ENCODE measurements at regions not wholly inside any gene's neighbourhood (a gene's known extent, or its start where the extent isn't known, plus 50 kb on each side); places are given as distances from the start of the nearest gene placed in this dataset.

DNA sequence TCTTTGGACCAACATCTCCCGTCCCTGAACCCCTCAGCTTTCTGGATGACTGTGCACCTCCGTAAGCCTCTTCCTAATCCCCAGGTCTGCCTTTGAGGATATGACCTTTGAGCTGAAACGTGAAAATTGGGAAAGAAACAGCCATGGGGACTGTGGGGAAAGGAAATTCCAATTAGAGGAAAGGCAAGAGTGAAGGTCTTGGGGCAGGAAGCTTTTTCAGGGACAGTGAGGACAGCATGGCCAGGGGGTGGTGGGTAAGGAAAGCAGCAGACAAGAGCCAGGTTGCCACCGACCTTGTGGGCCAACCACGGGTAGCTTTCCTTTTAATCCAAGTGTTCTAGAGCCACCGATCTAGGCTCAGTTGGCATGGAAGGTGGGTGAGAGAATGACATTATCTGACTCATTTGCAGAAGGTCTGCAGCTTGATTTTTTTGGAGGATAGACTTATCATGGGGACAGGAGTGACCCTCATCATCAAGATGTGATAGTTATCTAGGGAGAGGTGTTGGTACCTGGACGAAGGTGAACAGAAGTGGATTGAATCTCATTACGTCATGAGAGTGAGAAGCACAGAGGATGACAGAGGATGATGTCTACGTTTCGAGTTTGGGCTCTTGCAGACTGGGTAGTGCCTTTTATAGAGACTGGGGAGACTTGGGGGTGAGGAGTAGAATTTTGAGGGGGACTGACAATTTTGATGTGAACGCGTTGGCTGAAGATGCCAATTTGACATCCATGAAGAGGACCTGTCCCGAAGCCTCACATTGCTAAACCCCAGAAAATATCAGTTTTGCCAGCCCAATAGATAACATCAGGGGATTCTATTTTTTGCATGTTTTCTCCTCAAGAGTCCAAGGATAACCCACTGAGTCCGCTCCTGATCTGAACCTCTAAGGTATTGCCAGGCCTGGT lies 136.7 kb upstream of the PEG3 start (continued):
- TF ChIP-seq, protein P1, sequence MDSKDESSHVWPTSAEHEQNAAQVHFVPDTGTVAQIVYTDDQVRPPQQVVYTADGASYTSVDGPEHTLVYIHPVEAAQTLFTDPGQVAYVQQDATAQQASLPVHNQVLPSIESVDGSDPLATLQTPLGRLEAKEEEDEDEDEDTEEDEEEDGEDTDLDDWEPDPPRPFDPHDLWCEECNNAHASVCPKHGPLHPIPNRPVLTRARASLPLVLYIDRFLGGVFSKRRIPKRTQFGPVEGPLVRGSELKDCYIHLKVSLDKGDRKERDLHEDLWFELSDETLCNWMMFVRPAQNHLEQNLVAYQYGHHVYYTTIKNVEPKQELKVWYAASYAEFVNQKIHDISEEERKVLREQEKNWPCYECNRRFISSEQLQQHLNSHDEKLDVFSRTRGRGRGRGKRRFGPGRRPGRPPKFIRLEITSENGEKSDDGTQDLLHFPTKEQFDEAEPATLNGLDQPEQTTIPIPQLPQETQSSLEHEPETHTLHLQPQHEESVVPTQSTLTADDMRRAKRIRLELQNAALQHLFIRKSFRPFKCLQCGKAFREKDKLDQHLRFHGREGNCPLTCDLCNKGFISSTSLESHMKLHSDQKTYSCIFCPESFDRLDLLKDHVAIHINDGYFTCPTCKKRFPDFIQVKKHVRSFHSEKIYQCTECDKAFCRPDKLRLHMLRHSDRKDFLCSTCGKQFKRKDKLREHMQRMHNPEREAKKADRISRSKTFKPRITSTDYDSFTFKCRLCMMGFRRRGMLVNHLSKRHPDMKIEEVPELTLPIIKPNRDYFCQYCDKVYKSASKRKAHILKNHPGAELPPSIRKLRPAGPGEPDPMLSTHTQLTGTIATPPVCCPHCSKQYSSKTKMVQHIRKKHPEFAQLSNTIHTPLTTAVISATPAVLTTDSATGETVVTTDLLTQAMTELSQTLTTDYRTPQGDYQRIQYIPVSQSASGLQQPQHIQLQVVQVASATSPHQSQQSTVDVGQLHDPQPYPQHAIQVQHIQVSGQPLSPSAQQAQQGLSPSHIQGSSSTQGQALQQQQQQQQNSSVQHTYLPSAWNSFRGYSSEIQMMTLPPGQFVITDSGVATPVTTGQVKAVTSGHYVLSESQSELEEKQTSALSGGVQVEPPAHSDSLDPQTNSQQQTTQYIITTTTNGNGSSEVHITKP (IDR thresholded peaks at IDR 0.05; ENCODE audit: partially characterized antibody) = no peak
- TF ChIP-seq TCF3 (CRISPR knock-in tag; IDR thresholded peaks at IDR 0.05) (no peak), SAP30 (IDR thresholded peaks at IDR 0.05; ENCODE audit: borderline replicate concordance, insufficient read depth, low read depth, low read length, poor library complexity, severe bottlenecking) (no peak), ZNF444 (CRISPR knock-in tag; IDR thresholded peaks at IDR 0.05) (no peak), PHF20 (IDR thresholded peaks at IDR 0.05; ENCODE audit: partially characterized antibody) (no peak), NELFE (IDR thresholded peaks at IDR 0.05; ENCODE audit: insufficient read depth, insufficient read length) (no peak)

Measured in K562 (cell line).